DND-41 (cell line): ENCODE measurements at regions not wholly inside any gene's neighbourhood (a gene's known extent, or its start where the extent isn't known, plus 50 kb on each side); places are given as distances from the start of the nearest gene placed in this dataset.

Experiments
- EZH2 ChIP-seq: IDR thresholded peaks from 3 replicates; pipeline ENCODE4 v1.6.1; 2012; ENCODE audit warnings: borderline replicate concordance, low read depth, mild to moderate bottlenecking, moderate library complexity, low read length, inconsistent platforms; ENCODE audit not compliant: severe bottlenecking
- TF ChIP-seq, protein P1 (sequence below): IDR thresholded peaks from 2 replicates; pipeline ENCODE4 v1.5.1; 2012; ENCODE audit warnings: borderline replicate concordance, low read length, moderate library complexity, mild to moderate bottlenecking; ENCODE audit not compliant: poor library complexity, severe bottlenecking; ENCODE audit errors: extremely low read depth

DNA sequence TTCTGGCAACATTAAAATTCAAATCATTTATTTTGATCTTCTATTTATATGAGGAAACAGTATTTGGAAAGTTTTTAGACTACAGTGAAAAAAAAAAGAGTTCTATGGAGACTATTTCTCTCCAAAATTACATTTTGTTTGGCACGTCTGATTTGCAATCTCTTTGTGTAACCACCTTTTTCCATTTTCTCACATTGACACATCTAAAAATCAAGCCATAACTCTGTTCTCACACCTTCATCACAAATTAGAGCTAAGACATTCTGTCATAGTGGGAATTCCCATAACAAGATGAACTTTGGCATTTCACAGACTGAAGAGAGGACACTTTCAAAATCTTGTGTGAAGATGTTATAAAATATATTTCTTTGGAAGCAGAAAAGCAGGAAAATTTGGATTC lies 468.9 kb downstream of the GRIA2 start:
- no peak for TF ChIP-seq EZH2
- TF ChIP-seq, protein P1, sequence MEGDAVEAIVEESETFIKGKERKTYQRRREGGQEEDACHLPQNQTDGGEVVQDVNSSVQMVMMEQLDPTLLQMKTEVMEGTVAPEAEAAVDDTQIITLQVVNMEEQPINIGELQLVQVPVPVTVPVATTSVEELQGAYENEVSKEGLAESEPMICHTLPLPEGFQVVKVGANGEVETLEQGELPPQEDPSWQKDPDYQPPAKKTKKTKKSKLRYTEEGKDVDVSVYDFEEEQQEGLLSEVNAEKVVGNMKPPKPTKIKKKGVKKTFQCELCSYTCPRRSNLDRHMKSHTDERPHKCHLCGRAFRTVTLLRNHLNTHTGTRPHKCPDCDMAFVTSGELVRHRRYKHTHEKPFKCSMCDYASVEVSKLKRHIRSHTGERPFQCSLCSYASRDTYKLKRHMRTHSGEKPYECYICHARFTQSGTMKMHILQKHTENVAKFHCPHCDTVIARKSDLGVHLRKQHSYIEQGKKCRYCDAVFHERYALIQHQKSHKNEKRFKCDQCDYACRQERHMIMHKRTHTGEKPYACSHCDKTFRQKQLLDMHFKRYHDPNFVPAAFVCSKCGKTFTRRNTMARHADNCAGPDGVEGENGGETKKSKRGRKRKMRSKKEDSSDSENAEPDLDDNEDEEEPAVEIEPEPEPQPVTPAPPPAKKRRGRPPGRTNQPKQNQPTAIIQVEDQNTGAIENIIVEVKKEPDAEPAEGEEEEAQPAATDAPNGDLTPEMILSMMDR: no peak
